HTR-8/SVneo (cell line): ENCODE measurements at regions not wholly inside any gene's neighbourhood (a gene's known extent, or its start where the extent isn't known, plus 50 kb on each side); places are given as distances from the start of the nearest gene placed in this dataset.

Experiments used
- DNase-seq: peaks from one replicate; pipeline ENCODE4 v3.0.0; 2011; ENCODE audit warnings: low spot score, mixed read lengths; ENCODE audit not compliant: insufficient read length
- FAIRE-seq: peaks from 2 replicates; lab custom pipeline; 2011; peaks lifted over from hg19 to GRCh38; lab: Jason Lieb, UNC

- FAIRE-seq: no peak
Measured at GRCh38 chr9:82558855-82559630, 503.9 kb downstream of the RASEF start.

GRCh38 chr9:82560036-82560435 is 502.9 kb downstream of the RASEF start:
- DNase-seq (no peak), FAIRE-seq (no peak)

More at GRCh38 chr9:82558855-82559630, 503.9 kb downstream of the RASEF start:
- DNase-seq: no peak

- FAIRE-seq (no peak), DNase-seq (no peak)
Measured at GRCh38 chr9:82560457-82560904, 502.5 kb downstream of the RASEF start.

- DNase-seq (no peak), FAIRE-seq (no peak)
Measured at GRCh38 chr9:82563094-82563493, 499.8 kb downstream of the RASEF start.

GRCh38 chr9:82563841-82564240 is 499.1 kb downstream of the RASEF start:
- DNase-seq: no peak
- no peak for FAIRE-seq

- FAIRE-seq (no peak), DNase-seq (no peak)
Measured at GRCh38 chr9:82565188-82565969, 497.6 kb downstream of the RASEF start.

GRCh38 chr9:82567953-82568352 is 495.0 kb downstream of the RASEF start:
- DNase-seq: no peak
- no peak for FAIRE-seq

- FAIRE-seq (no peak), DNase-seq (no peak)
Measured at GRCh38 chr9:82570226-82570625, 492.7 kb downstream of the RASEF start.

- FAIRE-seq: no peak
Measured at GRCh38 chr9:82571540-82571939, 491.4 kb downstream of the RASEF start.

GRCh38 chr9:82572146-82572545 is 490.8 kb downstream of the RASEF start:
- FAIRE-seq: no peak
- DNase-seq: no peak

More at GRCh38 chr9:82571540-82571939, 491.4 kb downstream of the RASEF start:
- DNase-seq: no peak

GRCh38 chr9:82574911-82575310 is 488.0 kb downstream of the RASEF start:
- no peak for FAIRE-seq
- DNase-seq: no peak

GRCh38 chr9:82580921-82581320 is 482.0 kb downstream of the RASEF start:
- no peak for FAIRE-seq
- no peak for DNase-seq

GRCh38 chr9:82581516-82581915 is 481.4 kb downstream of the RASEF start:
- DNase-seq (no peak), FAIRE-seq (no peak)

- FAIRE-seq: no peak
- DNase-seq: no peak
Measured at GRCh38 chr9:82581935-82582334, 481.0 kb downstream of the RASEF start.

GRCh38 chr9:82582693-82583092 is 480.2 kb downstream of the RASEF start:
- FAIRE-seq (no peak), DNase-seq (no peak)

- FAIRE-seq (no peak), DNase-seq (no peak)
Measured at GRCh38 chr9:82583524-82583923, 479.4 kb downstream of the RASEF start.

- DNase-seq (no peak), FAIRE-seq (no peak)
Measured at GRCh38 chr9:82584349-82584863, 478.5 kb downstream of the RASEF start.

GRCh38 chr9:82586918-82587356 is 476.0 kb downstream of the RASEF start:
- no peak for FAIRE-seq

GRCh38 chr9:82588301-82589180 is 474.4 kb downstream of the RASEF start:
- FAIRE-seq: no peak

More at GRCh38 chr9:82586918-82587356, 476.0 kb downstream of the RASEF start:
- no peak for DNase-seq

GRCh38 chr9:82590845-82591244 is 472.1 kb downstream of the RASEF start:
- DNase-seq: no peak
- FAIRE-seq: no peak

More at GRCh38 chr9:82588301-82589180, 474.4 kb downstream of the RASEF start:
- no peak for DNase-seq
